ENCODE measurements at regions not wholly inside any gene's neighbourhood (a gene's known extent, or its start where the extent isn't known, plus 50 kb on each side); places are given as distances from the start of the nearest gene placed in this dataset.

GRCh38 chr2:151157000-151157735 is 104.5 kb downstream of the RBM43 start:
- Histone ChIP-seq H3K9me3 (ENCODE audit: control insufficient read depth, low read length) (no peaks in the 10 kb centered on the region), H3K36me3 (ENCODE audit: control insufficient read depth, insufficient read depth, low read length) (no peaks in the 10 kb centered on the region), H3K27ac (ENCODE audit: insufficient read depth, low read length, poor library complexity, severe bottlenecking) (no peak overlapping the region), H3K27me3 (replicated peaks; ENCODE audit: control insufficient read depth, insufficient read depth, low read length, poor library complexity, severe bottlenecking) (no peaks in the 10 kb centered on the region), H3K4me3 (ENCODE audit: insufficient read depth, low read depth, low read length, poor library complexity, severe bottlenecking) (no peak overlapping the region), H3K4me1 (ENCODE audit: control insufficient read depth, insufficient read depth, low read length, poor library complexity, severe bottlenecking) (no peaks in the 10 kb centered on the region)
- DNase-seq, result no peak

- Histone ChIP-seq H3K27me3 (replicated peaks; ENCODE audit: control insufficient read depth, insufficient read depth, low read length, poor library complexity, severe bottlenecking) (no peaks in the 10 kb centered on the region), H3K4me3 (ENCODE audit: insufficient read depth, low read depth, low read length, poor library complexity, severe bottlenecking) (no peak overlapping the region), H3K36me3 (ENCODE audit: control insufficient read depth, insufficient read depth, low read length) (no peaks in the 10 kb centered on the region), H3K27ac (ENCODE audit: insufficient read depth, low read length, poor library complexity, severe bottlenecking) (no peak overlapping the region), H3K9me3 (ENCODE audit: control insufficient read depth, low read length) (no peaks in the 10 kb centered on the region), H3K4me1 (ENCODE audit: control insufficient read depth, insufficient read depth, low read length, poor library complexity, severe bottlenecking) (no peaks in the 10 kb centered on the region)
- no peak for DNase-seq
Observed at GRCh38 chr2:151156431-151156830, 105.2 kb downstream of the RBM43 start.

- Histone ChIP-seq H3K4me3 (ENCODE audit: insufficient read depth, low read depth, low read length, poor library complexity, severe bottlenecking) (no peak overlapping the region), H3K27me3 (replicated peaks; ENCODE audit: control insufficient read depth, insufficient read depth, low read length, poor library complexity, severe bottlenecking) (peaks cover 2% of the 10 kb centered on the region), H3K27ac (ENCODE audit: insufficient read depth, low read length, poor library complexity, severe bottlenecking) (no peak overlapping the region), H3K9me3 (ENCODE audit: control insufficient read depth, low read length) (no peaks in the 10 kb centered on the region), H3K36me3 (ENCODE audit: control insufficient read depth, insufficient read depth, low read length) (no peaks in the 10 kb centered on the region), H3K4me1 (ENCODE audit: control insufficient read depth, insufficient read depth, low read length, poor library complexity, severe bottlenecking) (no peaks in the 10 kb centered on the region)
- DNase-seq, result no peak
Observed at GRCh38 chr2:151153601-151154000, 108.1 kb downstream of the RBM43 start.

GRCh38 chr2:151150331-151151320 is 111.0 kb downstream of the RBM43 start:
- DNase-seq, result no peak
- H3K27me3 ChIP-seq (replicated peaks; ENCODE audit: control insufficient read depth, insufficient read depth, low read length, poor library complexity, severe bottlenecking), result peaks cover 2% of the 10 kb centered on the region
- H3K4me3 ChIP-seq (ENCODE audit: insufficient read depth, low read depth, low read length, poor library complexity, severe bottlenecking), result no peak overlapping the region
- H3K9me3 ChIP-seq (ENCODE audit: control insufficient read depth, low read length), result no peaks in the 10 kb centered on the region
- no peaks in the 10 kb centered on the region for H3K4me1 ChIP-seq (ENCODE audit: control insufficient read depth, insufficient read depth, low read length, poor library complexity, severe bottlenecking)
- no peaks in the 10 kb centered on the region for H3K36me3 ChIP-seq (ENCODE audit: control insufficient read depth, insufficient read depth, low read length)
- no peak overlapping the region for H3K27ac ChIP-seq (ENCODE audit: insufficient read depth, low read length, poor library complexity, severe bottlenecking)

GRCh38 chr2:151138507-151138906 is 123.2 kb downstream of the RBM43 start:
- no peak overlapping the region for H3K4me3 ChIP-seq (ENCODE audit: insufficient read depth, low read depth, low read length, poor library complexity, severe bottlenecking)
- no peaks in the 10 kb centered on the region for H3K9me3 ChIP-seq (ENCODE audit: control insufficient read depth, low read length)
- no peaks in the 10 kb centered on the region for H3K27me3 ChIP-seq (replicated peaks; ENCODE audit: control insufficient read depth, insufficient read depth, low read length, poor library complexity, severe bottlenecking)
- H3K27ac ChIP-seq (ENCODE audit: insufficient read depth, low read length, poor library complexity, severe bottlenecking), result no peak overlapping the region
- no peaks in the 10 kb centered on the region for H3K36me3 ChIP-seq (ENCODE audit: control insufficient read depth, insufficient read depth, low read length)
- H3K4me1 ChIP-seq (ENCODE audit: control insufficient read depth, insufficient read depth, low read length, poor library complexity, severe bottlenecking), result no peaks in the 10 kb centered on the region
- DNase-seq, result no peak

GRCh38 chr2:151137526-151137925 is 124.1 kb downstream of the RBM43 start:
- H3K36me3 ChIP-seq (ENCODE audit: control insufficient read depth, insufficient read depth, low read length), result no peaks in the 10 kb centered on the region
- H3K9me3 ChIP-seq (ENCODE audit: control insufficient read depth, low read length), result no peaks in the 10 kb centered on the region
- DNase-seq, result no peak
- H3K4me3 ChIP-seq (ENCODE audit: insufficient read depth, low read depth, low read length, poor library complexity, severe bottlenecking), result no peak overlapping the region
- H3K27me3 ChIP-seq (replicated peaks; ENCODE audit: control insufficient read depth, insufficient read depth, low read length, poor library complexity, severe bottlenecking), result no peaks in the 10 kb centered on the region
- no peaks in the 10 kb centered on the region for H3K4me1 ChIP-seq (ENCODE audit: control insufficient read depth, insufficient read depth, low read length, poor library complexity, severe bottlenecking)
- H3K27ac ChIP-seq (ENCODE audit: insufficient read depth, low read length, poor library complexity, severe bottlenecking), result no peak overlapping the region

- Histone ChIP-seq H3K36me3 (ENCODE audit: control insufficient read depth, insufficient read depth, low read length) (no peaks in the 10 kb centered on the region), H3K27me3 (replicated peaks; ENCODE audit: control insufficient read depth, insufficient read depth, low read length, poor library complexity, severe bottlenecking) (no peaks in the 10 kb centered on the region), H3K27ac (ENCODE audit: insufficient read depth, low read length, poor library complexity, severe bottlenecking) (no peak overlapping the region), H3K9me3 (ENCODE audit: control insufficient read depth, low read length) (no peaks in the 10 kb centered on the region), H3K4me1 (ENCODE audit: control insufficient read depth, insufficient read depth, low read length, poor library complexity, severe bottlenecking) (no peaks in the 10 kb centered on the region), H3K4me3 (ENCODE audit: insufficient read depth, low read depth, low read length, poor library complexity, severe bottlenecking) (no peak overlapping the region)
- DNase-seq, result no peak
Observed at GRCh38 chr2:151120011-151120410, 141.7 kb downstream of the RBM43 start.

- no peaks in the 10 kb centered on the region for H3K4me1 ChIP-seq (ENCODE audit: control insufficient read depth, insufficient read depth, low read length, poor library complexity, severe bottlenecking)
- H3K4me3 ChIP-seq (ENCODE audit: insufficient read depth, low read depth, low read length, poor library complexity, severe bottlenecking), result no peak overlapping the region
- no peaks in the 10 kb centered on the region for H3K36me3 ChIP-seq (ENCODE audit: control insufficient read depth, insufficient read depth, low read length)
- no peak for DNase-seq
- H3K27me3 ChIP-seq (replicated peaks; ENCODE audit: control insufficient read depth, insufficient read depth, low read length, poor library complexity, severe bottlenecking), result no peaks in the 10 kb centered on the region
- H3K27ac ChIP-seq (ENCODE audit: insufficient read depth, low read length, poor library complexity, severe bottlenecking), result no peak overlapping the region
- no peaks in the 10 kb centered on the region for H3K9me3 ChIP-seq (ENCODE audit: control insufficient read depth, low read length)
Observed at GRCh38 chr2:151119374-151119773, 142.3 kb downstream of the RBM43 start.

GRCh38 chr2:151118269-151118668 is 143.4 kb downstream of the RBM43 start:
- Histone ChIP-seq H3K36me3 (ENCODE audit: control insufficient read depth, insufficient read depth, low read length) (no peaks in the 10 kb centered on the region), H3K27me3 (replicated peaks; ENCODE audit: control insufficient read depth, insufficient read depth, low read length, poor library complexity, severe bottlenecking) (no peaks in the 10 kb centered on the region), H3K4me3 (ENCODE audit: insufficient read depth, low read depth, low read length, poor library complexity, severe bottlenecking) (no peak overlapping the region), H3K27ac (ENCODE audit: insufficient read depth, low read length, poor library complexity, severe bottlenecking) (no peak overlapping the region), H3K4me1 (ENCODE audit: control insufficient read depth, insufficient read depth, low read length, poor library complexity, severe bottlenecking) (no peaks in the 10 kb centered on the region), H3K9me3 (ENCODE audit: control insufficient read depth, low read length) (no peaks in the 10 kb centered on the region)
- no peak for DNase-seq

- Histone ChIP-seq H3K27ac (ENCODE audit: insufficient read depth, low read length, poor library complexity, severe bottlenecking) (no peak overlapping the region), H3K4me1 (ENCODE audit: control insufficient read depth, insufficient read depth, low read length, poor library complexity, severe bottlenecking) (no peaks in the 10 kb centered on the region), H3K4me3 (ENCODE audit: insufficient read depth, low read depth, low read length, poor library complexity, severe bottlenecking) (no peak overlapping the region), H3K36me3 (ENCODE audit: control insufficient read depth, insufficient read depth, low read length) (no peaks in the 10 kb centered on the region), H3K27me3 (replicated peaks; ENCODE audit: control insufficient read depth, insufficient read depth, low read length, poor library complexity, severe bottlenecking) (no peaks in the 10 kb centered on the region), H3K9me3 (ENCODE audit: control insufficient read depth, low read length) (no peaks in the 10 kb centered on the region)
- no peak for DNase-seq
Observed at GRCh38 chr2:151114874-151115273, 146.8 kb downstream of the RBM43 start.

All from effector memory CD4-positive, alpha-beta T cell (primary cell).